Right lobe of liver (tissue), 6 donors: ENCODE measurements at regions not wholly inside any gene's neighbourhood (a gene's known extent, or its start where the extent isn't known, plus 50 kb on each side); places are given as distances from the start of the nearest gene placed in this dataset.

Source experiments
- ATAC-seq, 4 donors: fragments of 200-7000 bp; cut with Tn5 transposase; one replicate each; pipeline ENCODE4 v1.9.1; 2020; ENCODE audit warnings: mild to moderate bottlenecking in 4 of 4, moderate library complexity in 4 of 4
- DNase-seq, 3 donors: peaks; one replicate each; pipeline ENCODE4 v3.0.0-alpha.2; 2020
- H3K27ac ChIP-seq, 3 donors: fragments of 200-600 bp; one replicate each; pipeline ENCODE4 v1.8.0; 2022
- H3K27me3 ChIP-seq, 2 donors: fragments of 200-600 bp; one replicate each; pipeline ENCODE4 v1.8.0; 2022
- H3K36me3 ChIP-seq, 4 donors: fragments of 200-600 bp; sonication (generic) in 1 of 4; one replicate each; pipeline versions ENCODE4 v1.5.1 to v1.8.0; 2017 to 2022; ENCODE audit warnings: control low read depth in 1 of 4
- H3K4me1 ChIP-seq, 4 donors: fragments of 200-600 bp; sonication (generic) in 1 of 4; one replicate each; pipeline versions ENCODE4 v1.5.1 to v1.8.0; 2017 to 2022; ENCODE audit warnings: control low read depth in 1 of 4
- H3K4me3 ChIP-seq, 3 donors: fragments of 200-600 bp; one replicate each; pipeline ENCODE4 v1.8.0; 2022
- H3K9me3 ChIP-seq, 4 donors: fragments of 200-600 bp; sonication (generic) in 1 of 4; one replicate each; pipeline versions ENCODE4 v1.5.1 to v1.8.0; 2017 to 2022; ENCODE audit warnings: control low read depth in 1 of 4
- POLR2A ChIP-seq: fragments of 450-650 bp; IDR thresholded peaks from one replicate; pipeline ENCODE4 v1.6.1; 2017; ENCODE audit warnings: antibody characterized with exemption, mild to moderate bottlenecking
- WGBS: methylation state at CpG from one replicate; pipeline ENCODE4 v1.1.6; 2018; ENCODE audit warnings: low coverage, low lambda C conversion rate; ENCODE audit not compliant: insufficient coverage; ENCODE audit errors: missing lambda C conversion rate; 5-methylcytosine and 5-hydroxymethylcytosine counted together
- intact Hi-C, 2 donors: fragments of 100-400 bp; cut with DNase I; formaldehyde crosslinking; loops; one replicate each; pipeline versions ENCODE4 v1.11.2 to v1.14.1; 2022
- TF ChIP-seq, protein P1 (sequence below), 4 donors: fragments of 200-600 bp in 3 of 4; fragments of 450-650 bp in 1 of 4; IDR thresholded peaks; one replicate each; pipeline versions ENCODE4 v1.5.1 to v1.8.0; 2016 to 2022; ENCODE audit warnings: antibody characterized with exemption in 4 of 4, mild to moderate bottlenecking in 2 of 4
- donor health status: DM: no; HTN: yes; CAD: no.
- donor health status: DM: no; HTN: no; CAD: no.
- donor health status: DM: no; HTN: no; CAD: no.
- donor health status: DM: no; HTN: yes; CAD: no.
- donor health status: DM: no; HTN: yes; CAD: no.

DNA sequence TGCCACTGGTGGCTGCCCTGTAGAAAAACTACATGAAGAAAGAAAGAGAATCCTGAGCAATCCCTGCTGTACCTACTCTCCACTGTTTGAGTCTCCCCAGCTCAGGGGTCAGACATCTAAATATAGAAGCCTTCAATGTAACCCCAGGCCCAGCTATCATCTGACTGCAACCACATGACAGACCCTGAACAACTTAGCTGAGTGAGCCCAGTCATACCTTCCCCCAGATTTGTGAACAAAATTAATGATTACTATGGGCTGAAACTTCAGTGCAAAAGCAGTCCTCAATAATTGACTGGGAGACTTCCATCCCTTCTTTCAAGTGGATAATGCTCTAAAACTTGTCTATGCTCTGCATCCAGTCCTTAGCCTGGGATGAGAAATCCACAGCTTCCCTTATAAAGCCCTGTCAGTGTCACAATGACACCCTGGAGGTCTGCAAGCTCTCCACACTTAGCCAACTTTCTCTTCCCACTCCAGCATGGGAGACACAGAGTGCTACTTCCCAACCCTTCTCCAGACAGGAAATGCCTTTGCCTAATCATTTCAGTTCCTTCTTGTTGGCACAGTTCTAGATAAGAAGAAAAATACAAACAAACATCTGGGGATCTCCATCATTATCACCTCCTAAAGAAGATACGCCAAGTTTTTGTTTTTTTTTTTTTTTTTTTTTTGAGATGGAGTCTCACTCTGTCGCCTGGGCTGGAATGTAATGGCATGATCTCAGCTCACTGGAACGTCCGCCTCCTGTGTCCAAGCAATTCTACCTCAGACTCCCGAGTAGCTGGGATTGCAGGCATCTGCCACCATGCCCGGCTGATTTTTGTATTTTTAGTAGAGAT, 198.5 kb upstream of the GADL1 start:
- 58% methylated on average over 6 of the region's 6 CpGs for WGBS
- Histone ChIP-seq H3K27ac (no peak overlapping the region), H3K4me3 (no peak overlapping the region), H3K9me3 (no peaks in the 10 kb centered on the region), H3K4me1 (peaks cover 0 to 6% (median 0%) of the 10 kb centered on the region in 4 donors), H3K36me3 (no peaks in the 10 kb centered on the region), H3K27me3 (no peaks in the 10 kb centered on the region)
- TF ChIP-seq, protein P1, sequence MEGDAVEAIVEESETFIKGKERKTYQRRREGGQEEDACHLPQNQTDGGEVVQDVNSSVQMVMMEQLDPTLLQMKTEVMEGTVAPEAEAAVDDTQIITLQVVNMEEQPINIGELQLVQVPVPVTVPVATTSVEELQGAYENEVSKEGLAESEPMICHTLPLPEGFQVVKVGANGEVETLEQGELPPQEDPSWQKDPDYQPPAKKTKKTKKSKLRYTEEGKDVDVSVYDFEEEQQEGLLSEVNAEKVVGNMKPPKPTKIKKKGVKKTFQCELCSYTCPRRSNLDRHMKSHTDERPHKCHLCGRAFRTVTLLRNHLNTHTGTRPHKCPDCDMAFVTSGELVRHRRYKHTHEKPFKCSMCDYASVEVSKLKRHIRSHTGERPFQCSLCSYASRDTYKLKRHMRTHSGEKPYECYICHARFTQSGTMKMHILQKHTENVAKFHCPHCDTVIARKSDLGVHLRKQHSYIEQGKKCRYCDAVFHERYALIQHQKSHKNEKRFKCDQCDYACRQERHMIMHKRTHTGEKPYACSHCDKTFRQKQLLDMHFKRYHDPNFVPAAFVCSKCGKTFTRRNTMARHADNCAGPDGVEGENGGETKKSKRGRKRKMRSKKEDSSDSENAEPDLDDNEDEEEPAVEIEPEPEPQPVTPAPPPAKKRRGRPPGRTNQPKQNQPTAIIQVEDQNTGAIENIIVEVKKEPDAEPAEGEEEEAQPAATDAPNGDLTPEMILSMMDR (IDR thresholded peaks at IDR 0.05), result no peak
- no peak for TF ChIP-seq POLR2A
- intact Hi-C loops, result no loop called here
- ATAC-seq, result peak in 2 of 4 donors; percentile 34 to 50
- DNase-seq, result no peak

DNA sequence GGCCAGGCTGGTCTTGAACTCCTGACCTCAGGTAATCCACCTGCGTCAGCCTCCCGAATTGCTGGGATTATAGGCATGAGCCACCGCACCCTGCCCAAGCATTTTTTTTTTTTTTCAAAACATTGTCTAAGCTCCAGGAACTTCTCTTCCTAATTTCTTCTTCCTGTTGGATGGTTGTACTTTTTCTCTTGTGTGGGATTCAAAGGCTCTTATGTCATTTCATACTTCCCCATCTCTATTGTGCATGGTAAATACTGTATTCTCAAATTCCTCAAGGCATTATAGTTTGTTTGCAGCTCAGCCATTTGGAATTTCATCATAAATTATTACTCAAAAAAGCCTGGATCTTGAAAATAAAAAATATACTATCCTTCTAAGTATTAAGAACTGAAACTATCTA, 199.1 kb upstream of the GADL1 start:
- intact Hi-C loops, result no loop called here
- 62% methylated on average over 2 of the region's 3 CpGs for WGBS
- no peaks in the 10 kb centered on the region for H3K9me3 ChIP-seq
- ATAC-seq (no peak), DNase-seq (no peak)
- no peak overlapping the region for H3K4me3 ChIP-seq
- no peaks in the 10 kb centered on the region for H3K27me3 ChIP-seq
- peaks cover 0 to 6% (median 0%) of the 10 kb centered on the region in 4 donors for H3K4me1 ChIP-seq
- no peak for TF ChIP-seq POLR2A
- TF ChIP-seq, protein P1 (IDR thresholded peaks at IDR 0.05), result no peak
- no peak overlapping the region for H3K27ac ChIP-seq
- H3K36me3 ChIP-seq, result no peaks in the 10 kb centered on the region

DNA sequence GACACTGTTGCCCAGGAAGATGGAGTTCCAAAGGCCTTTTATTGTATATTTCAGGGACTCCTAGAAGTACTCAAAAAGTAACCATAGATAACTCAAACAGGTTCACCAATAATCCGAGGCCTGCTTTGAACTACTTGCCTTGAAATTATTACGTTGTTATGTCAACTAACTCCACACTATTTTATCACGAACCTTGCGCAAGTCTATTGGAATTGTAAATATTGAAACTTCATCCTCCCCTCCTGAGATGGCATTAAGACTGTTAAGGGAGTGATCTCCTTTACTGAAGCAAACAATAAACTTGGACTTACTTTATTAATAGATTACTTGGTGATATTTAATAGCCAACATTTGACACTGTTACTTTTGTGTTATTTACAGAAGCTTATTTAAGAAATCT, 199.6 kb upstream of the GADL1 start:
- peak; percentile 56 to 81 (median 64) for ATAC-seq
- peaks cover 0 to 6% (median 0%) of the 10 kb centered on the region in 4 donors for H3K4me1 ChIP-seq
- no peak overlapping the region for H3K4me3 ChIP-seq
- DNase-seq, result no peak
- no peaks in the 10 kb centered on the region for H3K36me3 ChIP-seq
- TF ChIP-seq, protein P1 (IDR thresholded peaks at IDR 0.05), result no peak
- no peak for TF ChIP-seq POLR2A
- H3K9me3 ChIP-seq, result no peaks in the 10 kb centered on the region
- WGBS, result 41% methylated on average over 4 of the region's 4 CpGs
- intact Hi-C loops, result no loop called here
- no peak overlapping the region for H3K27ac ChIP-seq
- H3K27me3 ChIP-seq, result no peaks in the 10 kb centered on the region

DNA sequence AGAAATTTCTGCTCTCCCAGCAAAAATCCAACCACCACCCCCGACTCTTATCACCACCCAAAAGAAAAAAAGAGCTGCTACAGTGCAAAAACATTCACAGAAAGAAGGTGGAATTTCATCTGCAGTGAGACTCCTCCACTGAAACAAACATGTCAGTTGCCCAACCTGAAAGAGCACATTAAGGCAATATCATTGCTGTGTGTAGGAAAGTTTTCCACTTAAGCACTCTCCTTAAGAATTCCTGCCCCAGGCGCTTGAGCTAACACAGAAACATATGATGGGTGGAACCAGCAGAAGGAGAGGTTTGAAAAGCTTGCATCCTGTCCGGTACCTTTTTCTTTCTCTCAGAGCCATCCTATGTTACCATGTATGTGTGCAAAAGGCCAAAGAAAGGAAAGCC, 200.8 kb upstream of the GADL1 start:
- H3K9me3 ChIP-seq, result no peaks in the 10 kb centered on the region
- H3K4me1 ChIP-seq, result peaks cover 0 to 6% (median 0%) of the 10 kb centered on the region in 4 donors
- no peak for ATAC-seq
- H3K27me3 ChIP-seq, result no peaks in the 10 kb centered on the region
- H3K4me3 ChIP-seq, result no peak overlapping the region
- TF ChIP-seq POLR2A, result no peak
- TF ChIP-seq, protein P1 (IDR thresholded peaks at IDR 0.05), result no peak
- no peak overlapping the region for H3K27ac ChIP-seq
- WGBS, result 89% methylated on average over 2 of the region's 3 CpGs
- H3K36me3 ChIP-seq, result no peaks in the 10 kb centered on the region
- no peak for DNase-seq
- intact Hi-C loops, result no loop called here
